OCI-LY3 (cell line): ENCODE measurements at regions not wholly inside any gene's neighbourhood (a gene's known extent, or its start where the extent isn't known, plus 50 kb on each side); places are given as distances from the start of the nearest gene placed in this dataset.

Experiments
- H2AFZ ChIP-seq: fragments of 200-600, 300-600 bp; shearing (Covaris generic); 2 replicates; pipeline ENCODE4 v1.6.0; 2014; ENCODE audit warnings: antibody characterized with exemption, low read depth, low read length
- H3K27ac ChIP-seq: fragments of 200-600, 300-600 bp; sonication (generic); 2 replicates; pipeline ENCODE4 v1.5.1; 2014; ENCODE audit warnings: mild to moderate bottlenecking, low read length, moderate library complexity, mixed read lengths
- H3K27me3 ChIP-seq: fragments of 200-600, 300-600 bp; sonication (generic); 2 replicates; pipeline ENCODE4 v1.6.1; 2014; ENCODE audit warnings: low read depth, low read length, mixed read lengths
- H3K36me3 ChIP-seq: fragments of 200-600, 300-600 bp; sonication (generic); replicated peaks from 2 replicates; pipeline ENCODE3; 2014; ENCODE audit warnings: low read depth, low read length, mixed read lengths
- H3K4me1 ChIP-seq: fragments of 300-600, 200-600 bp; sonication (generic); 2 replicates; pipeline ENCODE4 v1.6.1; 2014; ENCODE audit warnings: low read length, mixed read lengths
- H3K4me2 ChIP-seq: fragments of 200-600, 300-600 bp; sonication (generic); 2 replicates; pipeline ENCODE4 v1.6.1; 2014; ENCODE audit warnings: low read length, mixed read lengths
- H3K4me3 ChIP-seq: fragments of 300-600, 200-600 bp; sonication (generic); 2 replicates; pipeline ENCODE4 v1.5.1; 2014; ENCODE audit warnings: antibody characterized with exemption, mild to moderate bottlenecking, low read length, moderate library complexity
- H3K79me2 ChIP-seq: fragments of 300-600, 200-600 bp; shearing (Covaris generic); 2 replicates; pipeline ENCODE4 v1.6.1; 2014; ENCODE audit warnings: mild to moderate bottlenecking, low read length, mixed read lengths
- H3K9ac ChIP-seq: fragments of 300-600, 200-600 bp; shearing (Covaris generic); 2 replicates; pipeline ENCODE4 v1.6.0; 2014; ENCODE audit warnings: mild to moderate bottlenecking, low read length, moderate library complexity
- H3K9me3 ChIP-seq: fragments of 200-600, 300-600 bp; shearing (Covaris generic); 2 replicates; pipeline ENCODE4 v1.6.1; 2014; ENCODE audit warnings: low read length, mixed read lengths; ENCODE audit not compliant: insufficient read depth
- H4K20me1 ChIP-seq: fragments of 200-600, 300-600 bp; sonication (generic); 2 replicates; pipeline ENCODE4 v1.6.1; 2016; ENCODE audit warnings: low read length, mixed read lengths; ENCODE audit not compliant: insufficient read depth
- EZH2phosphoT487 ChIP-seq: fragments of 200-600 bp; shearing (Covaris generic); IDR thresholded peaks from 2 replicates; pipeline ENCODE4 v1.6.1; 2018; ENCODE audit warnings: antibody characterized with exemption, mixed run types, low read depth
- TF ChIP-seq, protein P1 (sequence below): fragments of 200-600, 300-600 bp; sonication (generic); IDR thresholded peaks from 2 replicates; pipeline ENCODE4 v1.5.1; 2014; ENCODE audit warnings: antibody characterized with exemption, low read length, low read depth

DNA sequence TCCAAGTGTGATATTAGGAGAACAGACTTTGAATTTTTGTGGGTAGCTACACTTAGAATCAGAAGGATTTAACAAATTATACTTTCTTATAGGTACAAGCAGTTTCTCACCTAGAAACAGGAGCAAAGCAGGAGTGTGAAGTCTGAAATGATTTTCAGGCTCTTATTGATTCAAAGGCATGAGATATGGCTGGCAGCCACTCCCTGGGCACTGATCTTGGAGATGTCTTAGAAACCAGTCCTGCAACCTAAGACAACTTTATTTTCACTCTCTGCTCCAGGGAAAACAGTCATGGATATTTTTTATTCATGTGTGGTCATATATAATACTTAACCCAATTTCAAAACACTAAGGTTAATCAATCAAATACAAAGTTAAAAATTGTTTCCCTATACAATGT lies 254.9 kb upstream of the TMEM132C start:
- no peaks in the 10 kb centered on the region for H3K36me3 ChIP-seq
- H4K20me1 ChIP-seq = no peaks in the 10 kb centered on the region
- no peak overlapping the region for H3K9ac ChIP-seq
- no peak overlapping the region for H3K27ac ChIP-seq
- no peaks in the 10 kb centered on the region for H3K79me2 ChIP-seq
- H3K4me1 ChIP-seq = no peaks in the 10 kb centered on the region
- no peaks in the 10 kb centered on the region for H3K9me3 ChIP-seq
- no peak overlapping the region for H3K4me2 ChIP-seq
- H3K27me3 ChIP-seq = 0 out of 2 replicates have a peak, but pooled peaks cover 4% of the 10 kb centered on the region
- H2AFZ ChIP-seq = no peak overlapping the region
- no peak overlapping the region for H3K4me3 ChIP-seq
- TF ChIP-seq, protein P1, sequence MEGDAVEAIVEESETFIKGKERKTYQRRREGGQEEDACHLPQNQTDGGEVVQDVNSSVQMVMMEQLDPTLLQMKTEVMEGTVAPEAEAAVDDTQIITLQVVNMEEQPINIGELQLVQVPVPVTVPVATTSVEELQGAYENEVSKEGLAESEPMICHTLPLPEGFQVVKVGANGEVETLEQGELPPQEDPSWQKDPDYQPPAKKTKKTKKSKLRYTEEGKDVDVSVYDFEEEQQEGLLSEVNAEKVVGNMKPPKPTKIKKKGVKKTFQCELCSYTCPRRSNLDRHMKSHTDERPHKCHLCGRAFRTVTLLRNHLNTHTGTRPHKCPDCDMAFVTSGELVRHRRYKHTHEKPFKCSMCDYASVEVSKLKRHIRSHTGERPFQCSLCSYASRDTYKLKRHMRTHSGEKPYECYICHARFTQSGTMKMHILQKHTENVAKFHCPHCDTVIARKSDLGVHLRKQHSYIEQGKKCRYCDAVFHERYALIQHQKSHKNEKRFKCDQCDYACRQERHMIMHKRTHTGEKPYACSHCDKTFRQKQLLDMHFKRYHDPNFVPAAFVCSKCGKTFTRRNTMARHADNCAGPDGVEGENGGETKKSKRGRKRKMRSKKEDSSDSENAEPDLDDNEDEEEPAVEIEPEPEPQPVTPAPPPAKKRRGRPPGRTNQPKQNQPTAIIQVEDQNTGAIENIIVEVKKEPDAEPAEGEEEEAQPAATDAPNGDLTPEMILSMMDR = no peak
- TF ChIP-seq EZH2phosphoT487 = no peak

- H3K36me3 ChIP-seq = no peaks in the 10 kb centered on the region
Observed at GRCh38 chr12:128015276-128015675, 251.7 kb upstream of the TMEM132C start.

DNA sequence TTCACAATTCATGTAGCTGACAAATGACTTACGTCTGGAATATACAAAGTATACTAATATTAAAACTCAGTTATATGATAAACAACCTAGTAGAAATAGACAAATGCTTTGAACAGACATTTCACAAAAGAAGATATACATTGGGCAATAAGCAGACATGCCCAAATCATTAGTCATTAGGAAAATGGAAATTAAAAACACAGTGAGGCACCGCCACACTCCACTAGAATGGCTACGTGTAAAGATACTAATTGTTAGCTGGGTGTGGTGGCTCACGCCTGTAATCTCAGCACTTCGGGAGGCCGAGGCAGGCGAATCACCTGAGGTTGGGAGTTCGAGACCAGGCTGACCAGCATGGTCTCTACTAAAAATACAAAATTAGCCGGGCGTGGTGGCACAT lies 248.9 kb upstream of the TMEM132C start:
- Histone ChIP-seq H2AFZ (no peak overlapping the region), H3K4me2 (no peak overlapping the region), H3K4me3 (no peak overlapping the region), H3K9ac (no peak overlapping the region), H4K20me1 (no peaks in the 10 kb centered on the region), H3K4me1 (no peaks in the 10 kb centered on the region), H3K27me3 (peaks cover 10% of the 10 kb centered on the region), H3K79me2 (no peaks in the 10 kb centered on the region), H3K36me3 (no peaks in the 10 kb centered on the region), H3K9me3 (no peaks in the 10 kb centered on the region), H3K27ac (no peak overlapping the region)
- TF ChIP-seq, protein P1 = no peak
- no peak for TF ChIP-seq EZH2phosphoT487

More at GRCh38 chr12:128015276-128015675, 251.7 kb upstream of the TMEM132C start:
- no peaks in the 10 kb centered on the region for H3K4me1 ChIP-seq
- TF ChIP-seq, protein P1 = no peak
- no peak for TF ChIP-seq EZH2phosphoT487
- no peak overlapping the region for H3K27ac ChIP-seq
- 0 out of 2 replicates have a peak, but pooled peaks cover 4% of the 10 kb centered on the region for H3K27me3 ChIP-seq
- H3K79me2 ChIP-seq = no peaks in the 10 kb centered on the region
- H3K4me2 ChIP-seq = no peak overlapping the region
- no peak overlapping the region for H2AFZ ChIP-seq
- no peaks in the 10 kb centered on the region for H3K9me3 ChIP-seq
- no peak overlapping the region for H3K9ac ChIP-seq
- H4K20me1 ChIP-seq = no peaks in the 10 kb centered on the region
- H3K4me3 ChIP-seq = no peak overlapping the region

- H4K20me1 ChIP-seq = no peaks in the 10 kb centered on the region
- H3K27me3 ChIP-seq = peaks cover 14% of the 10 kb centered on the region
- no peak overlapping the region for H3K9ac ChIP-seq
- no peaks in the 10 kb centered on the region for H3K9me3 ChIP-seq
- no peak overlapping the region for H3K27ac ChIP-seq
- H3K36me3 ChIP-seq = no peaks in the 10 kb centered on the region
- TF ChIP-seq, protein P1 = no peak
- TF ChIP-seq EZH2phosphoT487 = no peak
- no peaks in the 10 kb centered on the region for H3K4me1 ChIP-seq
- H3K4me2 ChIP-seq = no peak overlapping the region
- no peaks in the 10 kb centered on the region for H3K79me2 ChIP-seq
- no peak overlapping the region for H3K4me3 ChIP-seq
- H2AFZ ChIP-seq = no peak overlapping the region
Observed at GRCh38 chr12:128019996-128020544, 246.9 kb upstream of the TMEM132C start.
